Nephron progenitor cell (in vitro differentiated cells): ENCODE measurements at regions not wholly inside any gene's neighbourhood (a gene's known extent, or its start where the extent isn't known, plus 50 kb on each side); places are given as distances from the start of the nearest gene placed in this dataset.
"Not testable (repeated sequence)": the region's sequence is repeated elsewhere in the genome, so short reads cannot be mapped to it uniquely, and the experiment has no call there.

Experiments used
- DNase-seq: peaks from one replicate; pipeline ENCODE4 v3.0.0; 2021
- H3K27ac Mint-ChIP-seq: 2 replicates; pipeline ENCODE4 v1.8.0; 2021; ENCODE audit warnings: mild to moderate bottlenecking, moderate library complexity, mixed read lengths
- H3K27me3 Mint-ChIP-seq: 2 replicates; pipeline ENCODE4 v1.8.0; 2021; ENCODE audit warnings: mild to moderate bottlenecking, low read depth, mixed read lengths; ENCODE audit not compliant: poor library complexity
- H3K36me3 Mint-ChIP-seq: 2 replicates; pipeline ENCODE4 v1.8.0; 2021; ENCODE audit warnings: low read depth, mixed read lengths
- H3K4me1 Mint-ChIP-seq: 2 replicates; pipeline ENCODE4 v1.8.0; 2021; ENCODE audit warnings: mixed read lengths
- H3K4me3 Mint-ChIP-seq: 2 replicates; pipeline ENCODE4 v1.8.0; 2021; ENCODE audit warnings: mild to moderate bottlenecking, moderate library complexity, mixed read lengths
- H3K9me3 Mint-ChIP-seq: 2 replicates; pipeline ENCODE4 v1.8.0; 2021; ENCODE audit warnings: mild to moderate bottlenecking, moderate library complexity, mixed read lengths
- TF ChIP-seq, protein P1 (sequence below): fragments of 200-600 bp; sonication (generic); IDR thresholded peaks from 2 replicates; pipeline ENCODE4 v1.5.0; 2021; ENCODE audit warnings: antibody characterized with exemption

DNA sequence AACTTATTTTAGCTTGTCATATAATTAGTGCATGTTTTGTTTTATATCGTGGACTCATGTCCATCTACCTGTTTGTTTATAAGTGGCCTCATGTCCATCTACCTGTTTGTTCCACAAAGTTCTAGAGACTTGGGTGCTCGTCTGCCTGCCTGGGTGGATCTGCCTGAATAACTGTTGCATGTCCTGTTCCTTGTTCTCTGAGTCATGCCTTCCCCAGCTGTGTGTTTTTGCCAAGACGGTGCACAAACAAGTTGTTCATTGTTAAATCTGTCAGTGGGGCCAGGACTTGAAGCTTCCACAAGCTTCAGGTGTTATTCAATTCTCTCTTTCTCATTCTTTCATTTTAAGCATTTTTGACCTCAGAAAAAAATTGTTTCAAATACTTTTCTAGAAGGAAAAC, 358.0 kb upstream of the CITED2 start:
- TF ChIP-seq, protein P1, sequence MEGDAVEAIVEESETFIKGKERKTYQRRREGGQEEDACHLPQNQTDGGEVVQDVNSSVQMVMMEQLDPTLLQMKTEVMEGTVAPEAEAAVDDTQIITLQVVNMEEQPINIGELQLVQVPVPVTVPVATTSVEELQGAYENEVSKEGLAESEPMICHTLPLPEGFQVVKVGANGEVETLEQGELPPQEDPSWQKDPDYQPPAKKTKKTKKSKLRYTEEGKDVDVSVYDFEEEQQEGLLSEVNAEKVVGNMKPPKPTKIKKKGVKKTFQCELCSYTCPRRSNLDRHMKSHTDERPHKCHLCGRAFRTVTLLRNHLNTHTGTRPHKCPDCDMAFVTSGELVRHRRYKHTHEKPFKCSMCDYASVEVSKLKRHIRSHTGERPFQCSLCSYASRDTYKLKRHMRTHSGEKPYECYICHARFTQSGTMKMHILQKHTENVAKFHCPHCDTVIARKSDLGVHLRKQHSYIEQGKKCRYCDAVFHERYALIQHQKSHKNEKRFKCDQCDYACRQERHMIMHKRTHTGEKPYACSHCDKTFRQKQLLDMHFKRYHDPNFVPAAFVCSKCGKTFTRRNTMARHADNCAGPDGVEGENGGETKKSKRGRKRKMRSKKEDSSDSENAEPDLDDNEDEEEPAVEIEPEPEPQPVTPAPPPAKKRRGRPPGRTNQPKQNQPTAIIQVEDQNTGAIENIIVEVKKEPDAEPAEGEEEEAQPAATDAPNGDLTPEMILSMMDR, result no peak
- Mint-ChIP-seq H3K4me3 (no peak overlapping the region), H3K36me3 (no peaks in the 10 kb centered on the region), H3K27me3 (no peaks in the 10 kb centered on the region), H3K9me3 (peaks cover 3% of the 10 kb centered on the region), H3K27ac (no peak overlapping the region), H3K4me1 (peaks cover 19% of the 10 kb centered on the region)
- no peak for DNase-seq

DNA sequence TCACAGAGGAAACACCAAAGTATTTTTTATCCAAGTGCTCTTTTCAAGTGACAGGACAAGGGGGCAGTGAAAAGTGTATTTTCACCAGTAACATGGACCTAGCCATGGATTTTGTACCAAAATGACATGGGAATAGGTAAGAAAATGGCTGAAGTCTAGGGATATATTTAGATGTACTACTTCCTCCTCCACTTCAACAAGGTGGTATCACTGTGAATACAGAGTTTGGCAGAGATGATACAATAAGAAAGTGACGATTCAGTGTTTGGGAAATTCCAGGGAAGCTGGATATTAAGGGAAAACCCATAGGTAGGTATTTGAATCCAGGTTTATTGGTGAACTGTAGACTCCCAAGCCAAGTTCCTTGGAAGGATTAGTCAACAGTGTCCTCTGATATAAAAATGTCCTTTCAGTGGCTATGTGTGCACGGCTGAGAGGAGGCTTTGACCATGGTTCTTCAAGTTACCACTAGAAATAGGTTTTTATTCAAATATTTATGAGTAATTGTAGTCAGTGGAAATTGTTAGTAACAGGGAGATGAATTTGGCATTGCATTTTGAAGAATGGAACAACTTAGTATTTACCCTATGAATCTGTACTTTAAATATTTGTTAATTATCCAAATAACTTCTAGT, 356.0 kb upstream of the CITED2 start:
- TF ChIP-seq, protein P1, result no peak
- H3K27me3 Mint-ChIP-seq, result no peaks in the 10 kb centered on the region
- no peak for DNase-seq
- no peak overlapping the region for H3K27ac Mint-ChIP-seq
- H3K4me1 Mint-ChIP-seq, result peaks cover 14% of the 10 kb centered on the region
- H3K9me3 Mint-ChIP-seq, result peaks cover 10% of the 10 kb centered on the region
- H3K36me3 Mint-ChIP-seq, result peaks cover 7% of the 10 kb centered on the region
- H3K4me3 Mint-ChIP-seq, result no peak overlapping the region

DNA sequence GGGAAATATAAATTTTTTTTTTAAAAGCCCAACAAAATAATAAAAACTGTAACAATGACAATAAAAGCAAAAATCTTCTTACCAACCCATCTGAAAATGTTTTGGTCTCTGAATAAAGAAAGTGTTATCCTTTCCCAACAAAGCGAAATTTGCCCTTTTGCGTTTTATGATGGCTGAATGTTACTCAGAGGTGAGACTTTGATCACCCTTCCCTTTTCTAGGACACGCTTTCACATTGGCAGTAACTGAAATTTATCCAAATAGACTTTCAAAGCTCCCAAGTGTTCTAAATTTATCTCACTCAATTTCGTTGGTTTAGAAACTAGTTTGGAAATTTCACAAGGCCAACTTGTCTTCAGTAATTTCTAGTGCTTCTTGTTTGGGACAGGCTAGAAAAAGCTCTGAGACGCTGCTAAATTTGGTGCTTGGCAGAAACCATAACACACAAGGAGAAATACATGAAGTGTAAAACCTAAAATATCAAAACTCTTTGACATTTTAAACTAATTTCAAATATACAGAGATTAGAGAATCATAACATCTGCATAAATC, 354.5 kb upstream of the CITED2 start:
- Mint-ChIP-seq H3K4me3 (no peak overlapping the region), H3K27ac (no peak overlapping the region), H3K36me3 (peaks cover 7% of the 10 kb centered on the region), H3K4me1 (peaks cover 14% of the 10 kb centered on the region), H3K27me3 (no peaks in the 10 kb centered on the region), H3K9me3 (peaks cover 16% of the 10 kb centered on the region)
- no peak for DNase-seq
- TF ChIP-seq, protein P1, result no peak

DNA sequence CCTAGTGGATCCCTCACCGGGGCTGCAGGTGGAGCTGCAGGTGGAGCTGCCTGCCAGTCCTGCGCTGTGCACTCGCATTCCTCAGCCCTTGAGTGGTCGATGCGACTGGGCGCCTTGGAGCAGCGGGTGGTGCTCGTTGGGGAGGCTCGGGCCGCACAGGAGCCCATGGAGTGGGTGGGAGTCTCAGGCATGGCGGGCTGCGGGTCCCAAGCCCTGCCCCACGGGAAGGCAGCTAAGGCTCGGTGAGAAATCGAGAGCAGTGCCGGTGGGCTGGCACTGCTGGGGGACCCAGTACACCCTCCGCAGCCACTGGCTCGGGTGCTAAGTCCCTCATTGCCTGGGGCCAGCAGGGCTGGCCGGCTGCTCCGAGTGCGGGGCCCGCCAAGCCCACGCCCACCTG, 351.8 kb upstream of the CITED2 start:
- not testable (repeated sequence) for DNase-seq

DNA sequence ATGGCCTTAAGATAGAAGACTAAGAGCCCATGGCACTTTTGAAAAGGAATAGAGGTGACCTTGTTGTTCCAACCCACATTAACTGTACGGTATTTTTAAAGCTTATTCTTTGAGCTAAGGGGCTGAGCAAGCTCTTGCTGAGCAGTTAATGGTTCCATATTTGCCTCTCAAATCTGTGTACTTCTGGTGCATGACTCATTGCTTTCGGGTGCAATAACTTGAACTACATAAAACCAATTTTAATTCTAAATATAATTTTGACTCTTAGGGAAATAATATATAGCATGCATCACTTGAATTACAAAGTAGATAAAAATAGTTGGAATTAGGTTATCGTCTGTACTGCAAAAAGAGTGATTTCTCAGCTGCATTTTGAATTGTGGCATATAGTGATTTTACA, 348.1 kb upstream of the CITED2 start:
- TF ChIP-seq, protein P1, result no peak
- Mint-ChIP-seq H3K27ac (no peak overlapping the region), H3K27me3 (no peaks in the 10 kb centered on the region), H3K4me3 (no peak overlapping the region), H3K4me1 (peaks cover 9% of the 10 kb centered on the region), H3K9me3 (peaks cover 29% of the 10 kb centered on the region), H3K36me3 (peaks cover 14% of the 10 kb centered on the region)
- DNase-seq, result no peak

More for the DNA sequence above, 351.8 kb upstream of the CITED2 start:
- not testable (repeated sequence) for H3K27ac Mint-ChIP-seq, H3K4me3 Mint-ChIP-seq, H3K36me3 Mint-ChIP-seq, H3K27me3 Mint-ChIP-seq
- Mint-ChIP-seq H3K9me3 (peaks cover 13% of the 10 kb centered on the region), H3K4me1 (peaks cover 14% of the 10 kb centered on the region)

DNA sequence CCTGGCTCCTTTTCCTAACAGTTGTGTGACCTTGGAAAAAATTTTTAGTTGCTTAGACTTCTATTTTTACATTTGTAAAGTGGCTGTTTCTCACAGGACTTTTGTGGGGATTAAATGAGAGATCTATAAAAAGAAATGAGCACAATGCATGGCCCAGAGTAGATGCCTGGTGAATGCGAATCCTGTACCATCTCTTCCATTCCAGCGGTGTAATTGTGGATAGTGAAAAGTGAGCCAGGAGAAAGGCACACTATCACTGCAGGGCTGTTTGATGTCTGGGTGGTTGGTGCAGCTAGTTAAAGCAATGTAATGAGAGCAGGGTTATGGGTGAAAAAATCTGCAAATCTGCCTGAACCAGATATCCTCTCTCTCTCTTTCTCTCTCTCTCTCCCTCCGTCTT, 347.5 kb upstream of the CITED2 start:
- TF ChIP-seq, protein P1, result no peak
- peaks cover 9% of the 10 kb centered on the region for H3K4me1 Mint-ChIP-seq
- H3K36me3 Mint-ChIP-seq, result peaks cover 10% of the 10 kb centered on the region
- no peak overlapping the region for H3K27ac Mint-ChIP-seq
- no peaks in the 10 kb centered on the region for H3K27me3 Mint-ChIP-seq
- no peak for DNase-seq
- H3K9me3 Mint-ChIP-seq, result peaks cover 28% of the 10 kb centered on the region
- no peak overlapping the region for H3K4me3 Mint-ChIP-seq
